ENCODE measurements at regions not wholly inside any gene's neighbourhood (a gene's known extent, or its start where the extent isn't known, plus 50 kb on each side); places are given as distances from the start of the nearest gene placed in this dataset.

DNA sequence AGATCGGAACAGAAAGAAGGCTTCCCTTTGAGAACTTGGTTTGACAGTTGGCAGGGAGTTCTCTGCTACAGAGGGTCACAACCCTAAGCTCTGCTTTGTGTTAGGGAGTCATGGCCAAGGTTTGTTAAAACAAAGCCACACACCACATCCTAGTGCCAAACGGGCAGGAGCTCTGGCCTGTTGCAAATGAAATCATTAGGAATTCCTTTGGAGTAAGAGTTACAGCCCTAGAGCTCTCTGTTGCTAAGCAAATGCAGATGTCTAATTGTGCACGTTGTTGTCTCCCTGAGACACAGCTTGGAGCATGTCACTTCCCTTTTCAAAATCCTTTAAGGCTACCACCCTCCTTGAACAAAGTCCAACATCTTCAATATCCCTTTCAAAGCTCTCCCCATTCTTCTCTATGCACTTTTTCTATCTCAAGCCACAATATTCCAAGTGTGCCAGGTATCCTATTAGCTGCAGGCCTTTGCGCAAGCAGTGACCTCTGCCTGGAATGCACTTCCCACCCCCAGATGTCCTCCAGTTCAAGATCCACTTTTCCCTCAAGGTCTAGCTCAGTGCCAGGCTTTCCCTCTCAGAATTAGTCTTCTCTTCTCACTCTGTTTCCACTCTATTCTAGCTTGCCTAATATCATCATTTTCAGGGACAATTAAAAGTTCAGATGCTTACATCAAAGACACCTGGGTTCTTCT is 253.7 kb upstream of the POU2AF2 start:
- TF ChIP-seq NFIC (IDR thresholded peaks at IDR 0.05) = no peak
- TF ChIP-seq, protein P1, sequence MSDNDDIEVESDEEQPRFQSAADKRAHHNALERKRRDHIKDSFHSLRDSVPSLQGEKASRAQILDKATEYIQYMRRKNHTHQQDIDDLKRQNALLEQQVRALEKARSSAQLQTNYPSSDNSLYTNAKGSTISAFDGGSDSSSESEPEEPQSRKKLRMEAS (IDR thresholded peaks at IDR 0.05) = no peak
- TF ChIP-seq FOXM1 (IDR thresholded peaks at IDR 0.05; ENCODE audit: borderline replicate concordance, low read depth) = no peak
- no peak for TF ChIP-seq EGR1 (IDR thresholded peaks at IDR 0.05)
- TF ChIP-seq, protein P2, sequence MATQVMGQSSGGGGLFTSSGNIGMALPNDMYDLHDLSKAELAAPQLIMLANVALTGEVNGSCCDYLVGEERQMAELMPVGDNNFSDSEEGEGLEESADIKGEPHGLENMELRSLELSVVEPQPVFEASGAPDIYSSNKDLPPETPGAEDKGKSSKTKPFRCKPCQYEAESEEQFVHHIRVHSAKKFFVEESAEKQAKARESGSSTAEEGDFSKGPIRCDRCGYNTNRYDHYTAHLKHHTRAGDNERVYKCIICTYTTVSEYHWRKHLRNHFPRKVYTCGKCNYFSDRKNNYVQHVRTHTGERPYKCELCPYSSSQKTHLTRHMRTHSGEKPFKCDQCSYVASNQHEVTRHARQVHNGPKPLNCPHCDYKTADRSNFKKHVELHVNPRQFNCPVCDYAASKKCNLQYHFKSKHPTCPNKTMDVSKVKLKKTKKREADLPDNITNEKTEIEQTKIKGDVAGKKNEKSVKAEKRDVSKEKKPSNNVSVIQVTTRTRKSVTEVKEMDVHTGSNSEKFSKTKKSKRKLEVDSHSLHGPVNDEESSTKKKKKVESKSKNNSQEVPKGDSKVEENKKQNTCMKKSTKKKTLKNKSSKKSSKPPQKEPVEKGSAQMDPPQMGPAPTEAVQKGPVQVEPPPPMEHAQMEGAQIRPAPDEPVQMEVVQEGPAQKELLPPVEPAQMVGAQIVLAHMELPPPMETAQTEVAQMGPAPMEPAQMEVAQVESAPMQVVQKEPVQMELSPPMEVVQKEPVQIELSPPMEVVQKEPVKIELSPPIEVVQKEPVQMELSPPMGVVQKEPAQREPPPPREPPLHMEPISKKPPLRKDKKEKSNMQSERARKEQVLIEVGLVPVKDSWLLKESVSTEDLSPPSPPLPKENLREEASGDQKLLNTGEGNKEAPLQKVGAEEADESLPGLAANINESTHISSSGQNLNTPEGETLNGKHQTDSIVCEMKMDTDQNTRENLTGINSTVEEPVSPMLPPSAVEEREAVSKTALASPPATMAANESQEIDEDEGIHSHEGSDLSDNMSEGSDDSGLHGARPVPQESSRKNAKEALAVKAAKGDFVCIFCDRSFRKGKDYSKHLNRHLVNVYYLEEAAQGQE (IDR thresholded peaks at IDR 0.05; ENCODE audit: low read depth) = no peak
- no peak for TF ChIP-seq TEAD4 (IDR thresholded peaks at IDR 0.05)
- no peak for TF ChIP-seq ZBTB7A (IDR thresholded peaks at IDR 0.05; ENCODE audit: low read depth)
- TF ChIP-seq CEBPB (IDR thresholded peaks at IDR 0.05) = no peak
- TF ChIP-seq RAD21 (IDR thresholded peaks at IDR 0.05; ENCODE audit: low read depth) = no peak
- TF ChIP-seq, protein P3, sequence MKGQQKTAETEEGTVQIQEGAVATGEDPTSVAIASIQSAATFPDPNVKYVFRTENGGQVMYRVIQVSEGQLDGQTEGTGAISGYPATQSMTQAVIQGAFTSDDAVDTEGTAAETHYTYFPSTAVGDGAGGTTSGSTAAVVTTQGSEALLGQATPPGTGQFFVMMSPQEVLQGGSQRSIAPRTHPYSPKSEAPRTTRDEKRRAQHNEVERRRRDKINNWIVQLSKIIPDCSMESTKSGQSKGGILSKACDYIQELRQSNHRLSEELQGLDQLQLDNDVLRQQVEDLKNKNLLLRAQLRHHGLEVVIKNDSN (IDR thresholded peaks at IDR 0.05) = no peak

DNA sequence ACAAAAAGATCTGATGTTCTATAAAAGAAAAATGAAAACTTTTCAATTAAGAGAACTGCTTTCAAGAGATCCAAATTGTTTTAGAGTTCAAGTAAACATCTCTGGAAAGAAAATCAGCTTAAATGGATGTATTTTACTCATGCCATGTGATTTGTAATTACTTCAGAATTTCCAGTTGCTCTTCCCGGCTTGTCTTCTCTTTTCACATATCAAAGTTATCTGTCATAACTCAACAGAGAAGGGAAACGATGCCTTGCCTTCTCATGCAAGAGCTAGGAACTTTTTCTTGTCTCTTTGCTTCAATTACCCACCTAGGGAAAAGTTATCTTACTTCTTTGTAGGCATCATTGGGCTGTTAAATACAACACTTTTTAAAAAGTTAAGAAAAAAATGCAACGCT is 255.2 kb upstream of the POU2AF2 start:
- TF ChIP-seq FOXM1 (IDR thresholded peaks at IDR 0.05; ENCODE audit: borderline replicate concordance, low read depth) = no peak
- TF ChIP-seq, protein P2 (IDR thresholded peaks at IDR 0.05; ENCODE audit: low read depth) = no peak
- no peak for TF ChIP-seq TAF1 (IDR thresholded peaks at IDR 0.05; ENCODE audit: low read depth)
- TF ChIP-seq, protein P1 (IDR thresholded peaks at IDR 0.05) = no peak

DNA sequence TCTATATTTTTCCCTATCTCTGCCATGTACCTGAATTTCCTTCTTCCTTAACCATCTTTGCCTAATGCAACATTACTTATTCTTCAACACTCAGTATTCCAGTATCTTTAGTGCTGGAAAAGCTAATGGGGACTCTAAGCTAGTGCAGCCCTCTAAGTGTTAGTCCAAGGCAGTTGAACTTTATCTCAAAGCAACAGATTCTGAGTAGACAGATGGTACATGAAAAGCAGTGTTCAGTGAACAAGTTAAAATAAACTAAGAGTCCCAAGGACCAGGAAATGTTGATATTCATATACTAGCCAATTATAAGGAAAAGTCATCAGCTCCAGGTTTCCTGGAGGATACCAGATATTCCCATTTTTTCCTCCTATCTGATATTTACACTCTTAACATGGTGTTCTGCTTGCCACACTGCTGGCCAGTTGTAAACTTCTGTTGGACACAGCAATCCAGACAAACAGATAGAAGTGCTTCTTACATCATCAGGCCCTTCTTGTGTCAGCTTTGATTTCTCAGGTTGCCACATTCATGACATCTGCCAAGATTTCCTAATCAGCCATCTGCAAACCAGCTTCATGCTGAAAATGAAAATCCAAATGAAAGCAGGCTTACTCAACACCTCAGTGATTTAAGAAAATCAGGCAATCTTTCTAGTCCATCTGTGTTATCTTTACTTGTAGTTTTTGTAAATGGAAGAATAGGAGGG is 255.9 kb upstream of the POU2AF2 start:
- TF ChIP-seq, protein P1 (IDR thresholded peaks at IDR 0.05) = no peak
- TF ChIP-seq EP300 (IDR thresholded peaks at IDR 0.05; ENCODE audit: borderline replicate concordance) (no peak), CEBPB (IDR thresholded peaks at IDR 0.05) (no peak), RAD21 (IDR thresholded peaks at IDR 0.05; ENCODE audit: low read depth) (no peak), YY1 (IDR thresholded peaks at IDR 0.05; ENCODE audit: low read depth) (no peak), TEAD4 (IDR thresholded peaks at IDR 0.05) (no peak), NFIC (IDR thresholded peaks at IDR 0.05) (no peak), CREB1 (IDR thresholded peaks at IDR 0.05; ENCODE audit: low read depth) (no peak), TAF1 (IDR thresholded peaks at IDR 0.05; ENCODE audit: low read depth) (no peak), FOXM1 (IDR thresholded peaks at IDR 0.05; ENCODE audit: borderline replicate concordance, low read depth) (no peak), EGR1 (IDR thresholded peaks at IDR 0.05) (no peak), TCF12 (IDR thresholded peaks at IDR 0.05; ENCODE audit: low read depth) (no peak), ZBTB7A (IDR thresholded peaks at IDR 0.05; ENCODE audit: low read depth) (no peak)
- TF ChIP-seq, protein P3 (IDR thresholded peaks at IDR 0.05) = no peak
- TF ChIP-seq, protein P2 (IDR thresholded peaks at IDR 0.05; ENCODE audit: low read depth) = no peak

DNA sequence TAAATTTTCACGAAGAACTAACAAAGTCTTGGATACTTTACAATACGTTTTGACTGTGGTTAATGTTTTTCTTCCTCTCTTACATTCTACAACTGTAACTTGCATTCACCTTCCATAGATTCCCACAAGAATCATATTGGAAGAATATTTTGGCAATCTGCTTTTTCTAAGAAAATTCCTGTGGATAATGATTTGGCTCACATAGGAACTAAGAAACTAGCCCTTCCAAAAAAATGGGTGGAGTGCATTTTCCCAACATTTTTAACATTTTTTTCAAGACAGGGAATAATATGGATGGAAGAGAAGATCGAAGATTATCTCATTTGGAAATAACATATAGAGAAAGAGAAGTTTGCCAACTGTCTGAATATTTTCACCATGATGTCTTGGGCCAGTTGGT is 256.9 kb upstream of the POU2AF2 start:
- TF ChIP-seq YY1 (IDR thresholded peaks at IDR 0.05; ENCODE audit: low read depth) = no peak
- TF ChIP-seq CREB1 (IDR thresholded peaks at IDR 0.05; ENCODE audit: low read depth) = no peak
- no peak for TF ChIP-seq TCF12 (IDR thresholded peaks at IDR 0.05; ENCODE audit: low read depth)
- TF ChIP-seq, protein P3 (IDR thresholded peaks at IDR 0.05) = no peak
- TF ChIP-seq ZBTB7A (IDR thresholded peaks at IDR 0.05; ENCODE audit: low read depth) = no peak
- no peak for TF ChIP-seq NFIC (IDR thresholded peaks at IDR 0.05)
- no peak for TF ChIP-seq TEAD4 (IDR thresholded peaks at IDR 0.05)
- no peak for TF ChIP-seq EGR1 (IDR thresholded peaks at IDR 0.05)

Data from Ishikawa (cell line).